Activated CD4-positive, alpha-beta memory T cell treated with anti-CD3 and anti-CD28 coated beads, Interleukin-2, amount 10 ng/mL, durations not matched to agents 7 days and 5 days (primary cell): ENCODE measurements at regions not wholly inside any gene's neighbourhood (a gene's known extent, or its start where the extent isn't known, plus 50 kb on each side); places are given as distances from the start of the nearest gene placed in this dataset.

Experiments
- CTCF ChIA-PET: fragments of 350-600 bp; sonication (Branson Sonifier 250); formaldehyde crosslinking; loops from one replicate; lab custom pipeline; 2021; ENCODE audit warnings: antibody characterized with exemption, inconsistent platforms; lab: Charles Lee
- POLR2A ChIA-PET: fragments of 350-600 bp; sonication (Branson Sonifier 250); formaldehyde crosslinking; loops from one replicate; lab custom pipeline; 2021; ENCODE audit warnings: antibody characterized with exemption; lab: Charles Lee
- DNase-seq: peaks from one replicate; pipeline ENCODE4 v3.0.0-alpha.2; 2020
- H3K27ac Mint-ChIP-seq: one replicate; pipeline ENCODE4 v1.8.0; 2021; ENCODE audit warnings: mild to moderate bottlenecking, mixed read lengths
- H3K27me3 Mint-ChIP-seq: one replicate; pipeline ENCODE4 v1.8.0; 2021; ENCODE audit warnings: mixed read lengths
- H3K36me3 Mint-ChIP-seq: one replicate; pipeline ENCODE4 v1.8.0; 2021; ENCODE audit warnings: low read depth, mixed read lengths
- H3K4me1 Mint-ChIP-seq: one replicate; pipeline ENCODE4 v1.8.0; 2021; ENCODE audit warnings: mixed read lengths
- H3K4me3 Mint-ChIP-seq: one replicate; pipeline ENCODE4 v1.8.0; 2021; ENCODE audit warnings: mild to moderate bottlenecking, mixed read lengths
- H3K9me3 Mint-ChIP-seq: one replicate; pipeline ENCODE4 v1.8.0; 2021; ENCODE audit warnings: mixed read lengths

DNA sequence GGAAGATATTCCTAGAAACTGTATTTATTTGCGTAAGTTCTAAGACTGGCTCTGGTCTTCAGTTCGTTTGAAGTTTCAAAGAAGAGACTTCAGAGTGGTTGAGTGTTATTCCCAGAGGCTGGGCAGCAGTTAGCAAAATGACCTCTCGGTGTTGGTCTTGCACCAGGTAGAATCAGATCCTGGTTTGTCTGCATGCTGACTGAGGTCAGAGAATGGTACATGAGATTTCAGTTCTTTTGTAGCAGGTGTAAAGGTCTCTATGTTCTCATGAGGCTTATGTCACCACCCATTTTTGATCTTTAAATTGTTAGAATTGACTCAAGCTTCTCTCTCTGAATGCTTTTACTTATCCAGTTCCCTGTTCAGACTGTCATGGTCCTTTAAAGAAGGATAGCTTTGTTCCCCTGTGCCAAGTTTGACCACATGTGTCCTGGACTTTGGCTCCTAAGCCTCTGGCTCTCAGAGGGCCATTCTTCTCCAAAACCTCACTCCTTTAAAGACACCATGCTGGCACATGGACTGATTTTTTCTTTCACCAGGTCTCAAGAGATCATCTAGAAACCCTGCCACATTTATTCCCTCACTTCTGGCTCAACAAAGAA, 355.8 kb upstream of the BOD1L1 start:
- peaks cover 3% of the 10 kb centered on the region for H3K9me3 Mint-ChIP-seq
- no peak overlapping the region for H3K27ac Mint-ChIP-seq
- CTCF ChIA-PET: no interaction called here
- no peaks in the 10 kb centered on the region for H3K36me3 Mint-ChIP-seq
- H3K4me1 Mint-ChIP-seq: no peaks in the 10 kb centered on the region
- no peak for DNase-seq
- POLR2A ChIA-PET: no interaction called here
- H3K4me3 Mint-ChIP-seq: no peak overlapping the region
- no peaks in the 10 kb centered on the region for H3K27me3 Mint-ChIP-seq

DNA sequence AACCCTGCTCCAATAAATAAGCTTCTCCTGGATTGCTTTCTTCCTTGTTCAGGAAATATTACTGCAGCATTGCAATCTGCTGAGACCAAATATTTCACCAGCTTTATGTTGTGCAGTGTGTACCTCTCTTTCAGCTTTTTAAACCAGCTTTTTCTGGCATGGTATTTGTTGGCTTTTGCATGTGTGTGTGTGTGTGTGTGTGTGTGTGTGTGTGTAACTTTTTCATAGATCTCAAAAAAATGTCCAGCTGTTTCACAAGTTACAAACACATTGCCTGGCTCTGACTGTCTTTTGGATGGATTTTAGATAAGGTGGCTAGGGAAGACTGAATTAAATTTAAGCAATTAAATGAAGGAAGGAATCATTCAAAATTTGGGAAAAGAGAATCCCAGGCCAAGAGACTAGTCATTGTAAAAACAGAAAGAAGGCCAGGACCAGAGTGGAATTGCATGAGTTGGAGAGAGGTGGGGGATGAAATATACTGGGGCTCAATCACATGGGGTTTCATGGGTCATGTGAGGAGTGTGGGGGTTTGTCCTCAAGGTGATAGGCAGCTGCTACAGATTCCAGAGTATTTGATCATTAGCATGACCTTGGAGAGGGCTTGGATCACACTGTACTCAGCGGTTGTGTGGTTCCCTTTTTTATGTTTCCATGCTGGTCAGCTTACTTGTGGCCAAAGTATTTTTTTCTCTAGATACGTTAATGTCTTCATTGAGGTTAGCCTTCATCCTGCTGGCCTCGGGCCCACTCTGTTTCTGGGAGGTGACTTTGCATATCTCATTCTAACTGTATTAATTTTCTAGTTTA, 357.7 kb upstream of the BOD1L1 start:
- POLR2A ChIA-PET: no interaction called here
- Mint-ChIP-seq H3K4me1 (no peaks in the 10 kb centered on the region), H3K9me3 (peaks cover 3% of the 10 kb centered on the region), H3K4me3 (no peak overlapping the region), H3K27me3 (no peaks in the 10 kb centered on the region), H3K36me3 (no peaks in the 10 kb centered on the region), H3K27ac (no peak overlapping the region)
- CTCF ChIA-PET: no interaction called here
- DNase-seq: no peak

DNA sequence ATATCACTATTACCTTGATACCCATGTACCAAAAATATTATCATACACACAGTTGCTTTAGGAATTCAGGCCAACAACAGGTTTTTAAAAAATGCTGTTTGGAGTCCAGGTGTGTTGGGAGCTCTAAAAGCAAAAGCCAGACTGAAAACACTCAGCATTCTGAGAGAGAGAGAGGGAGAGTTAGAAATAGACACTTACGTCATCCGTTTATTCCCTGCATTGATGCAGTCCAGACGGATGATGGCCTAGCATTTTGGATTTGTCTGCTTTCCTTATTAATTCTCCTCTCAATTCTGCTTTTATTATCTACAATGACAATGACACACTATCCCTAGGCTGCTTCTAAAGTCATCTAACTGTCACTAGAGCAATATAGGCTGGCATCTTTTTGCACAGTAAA, 358.3 kb upstream of the BOD1L1 start:
- Mint-ChIP-seq H3K36me3 (no peaks in the 10 kb centered on the region), H3K9me3 (peaks cover 3% of the 10 kb centered on the region), H3K27me3 (no peaks in the 10 kb centered on the region), H3K4me3 (no peak overlapping the region), H3K27ac (no peak overlapping the region), H3K4me1 (no peaks in the 10 kb centered on the region)
- ChIA-PET CTCF (no interaction called here), POLR2A (no interaction called here)
- DNase-seq: no peak

DNA sequence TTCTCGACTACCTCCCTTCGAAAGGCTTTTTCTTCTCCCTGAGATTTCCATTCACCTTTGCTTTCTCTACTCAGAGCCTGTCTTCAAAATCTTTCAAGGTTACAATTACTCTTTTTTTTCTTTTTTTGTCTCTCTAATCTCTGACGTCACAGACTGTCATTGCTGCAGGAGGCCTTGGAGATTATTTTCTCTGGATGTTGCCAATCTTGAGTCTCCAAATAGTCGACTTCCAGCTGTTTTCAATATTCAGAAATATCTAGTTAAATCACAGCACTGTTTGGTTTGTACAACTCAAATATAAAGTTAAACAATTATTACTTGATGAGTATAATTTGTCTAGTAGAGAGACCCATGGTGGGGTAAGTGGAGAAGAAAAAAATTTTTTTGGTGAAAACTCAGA, 359.0 kb upstream of the BOD1L1 start:
- Mint-ChIP-seq H3K36me3 (no peaks in the 10 kb centered on the region), H3K4me3 (no peak overlapping the region), H3K4me1 (no peaks in the 10 kb centered on the region), H3K27me3 (no peaks in the 10 kb centered on the region), H3K9me3 (peaks cover 3% of the 10 kb centered on the region), H3K27ac (no peak overlapping the region)
- ChIA-PET POLR2A (no interaction called here), CTCF (no interaction called here)
- no peak for DNase-seq

DNA sequence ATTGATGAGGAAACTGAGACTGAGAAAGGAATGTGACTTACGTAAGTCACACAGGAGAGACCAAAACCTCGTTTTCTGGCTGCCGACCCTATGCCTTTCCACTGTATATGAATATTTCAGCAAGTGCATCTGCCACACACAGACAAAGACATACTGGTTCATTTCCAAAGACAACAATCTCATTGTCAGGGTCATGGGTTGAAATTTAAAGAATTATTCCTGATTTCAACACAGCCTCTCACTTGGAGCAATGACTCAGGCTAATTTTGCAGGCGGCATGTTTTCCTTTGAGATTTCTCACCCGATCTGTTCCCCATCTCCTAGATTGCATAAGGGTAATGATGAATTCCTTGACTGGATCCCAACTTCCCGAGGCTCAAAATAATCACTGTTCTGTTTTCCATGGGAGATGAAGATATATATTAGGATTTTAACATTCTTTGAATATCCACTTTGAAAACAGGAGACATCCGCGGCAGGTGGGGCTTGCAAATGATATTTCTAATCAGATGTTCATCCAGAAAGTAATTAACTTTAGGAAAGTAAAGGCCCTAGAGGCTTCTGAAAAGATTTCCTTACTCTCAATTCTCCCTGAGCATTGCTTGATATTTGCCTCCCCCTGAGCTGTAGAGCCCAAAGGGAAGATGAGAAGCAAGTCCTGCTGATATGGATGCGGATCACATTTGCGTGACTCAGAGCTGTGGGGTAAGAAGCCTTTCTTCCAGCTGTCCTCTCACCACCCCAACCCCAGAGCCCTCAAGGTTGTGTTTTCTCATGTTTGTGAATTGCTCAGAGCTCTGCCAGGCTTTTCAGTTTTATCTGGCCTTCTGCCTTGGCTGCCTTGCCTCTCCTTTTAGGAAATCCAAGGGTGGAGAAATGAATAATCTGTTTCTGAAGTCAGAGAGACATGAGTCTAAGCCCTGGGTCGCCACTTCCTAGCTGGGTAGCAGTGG, 361.1 kb upstream of the BOD1L1 start:
- Mint-ChIP-seq H3K27me3 (no peaks in the 10 kb centered on the region), H3K9me3 (peaks cover 3% of the 10 kb centered on the region), H3K4me3 (no peak overlapping the region), H3K27ac (no peak overlapping the region), H3K4me1 (no peaks in the 10 kb centered on the region), H3K36me3 (no peaks in the 10 kb centered on the region)
- POLR2A ChIA-PET: no interaction called here
- CTCF ChIA-PET: no interaction called here
- no peak for DNase-seq

DNA sequence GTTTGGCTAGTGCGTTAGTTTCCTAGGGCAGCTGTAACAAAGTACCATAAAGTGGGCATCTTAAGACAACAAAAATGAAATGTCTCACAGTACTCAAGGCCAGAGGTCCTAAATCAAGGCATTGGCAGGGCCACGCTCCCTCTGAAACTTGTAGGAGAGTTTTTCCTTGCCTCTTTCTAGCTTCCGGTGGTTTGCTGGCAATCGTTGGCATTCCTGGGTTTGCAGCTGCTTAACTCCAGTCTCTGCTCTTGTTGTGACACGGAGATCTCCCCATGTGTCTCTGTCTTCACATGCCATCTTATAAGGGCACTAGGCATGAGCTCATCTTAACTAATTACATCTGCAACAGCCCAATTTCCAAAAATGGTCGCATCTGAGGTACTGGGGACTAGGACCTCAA, 362.0 kb upstream of the BOD1L1 start:
- Mint-ChIP-seq H3K27ac (no peak overlapping the region), H3K4me3 (no peak overlapping the region), H3K4me1 (no peaks in the 10 kb centered on the region), H3K9me3 (peaks cover 3% of the 10 kb centered on the region), H3K27me3 (no peaks in the 10 kb centered on the region), H3K36me3 (no peaks in the 10 kb centered on the region)
- CTCF ChIA-PET: no interaction called here
- POLR2A ChIA-PET: no interaction called here
- no peak for DNase-seq

DNA sequence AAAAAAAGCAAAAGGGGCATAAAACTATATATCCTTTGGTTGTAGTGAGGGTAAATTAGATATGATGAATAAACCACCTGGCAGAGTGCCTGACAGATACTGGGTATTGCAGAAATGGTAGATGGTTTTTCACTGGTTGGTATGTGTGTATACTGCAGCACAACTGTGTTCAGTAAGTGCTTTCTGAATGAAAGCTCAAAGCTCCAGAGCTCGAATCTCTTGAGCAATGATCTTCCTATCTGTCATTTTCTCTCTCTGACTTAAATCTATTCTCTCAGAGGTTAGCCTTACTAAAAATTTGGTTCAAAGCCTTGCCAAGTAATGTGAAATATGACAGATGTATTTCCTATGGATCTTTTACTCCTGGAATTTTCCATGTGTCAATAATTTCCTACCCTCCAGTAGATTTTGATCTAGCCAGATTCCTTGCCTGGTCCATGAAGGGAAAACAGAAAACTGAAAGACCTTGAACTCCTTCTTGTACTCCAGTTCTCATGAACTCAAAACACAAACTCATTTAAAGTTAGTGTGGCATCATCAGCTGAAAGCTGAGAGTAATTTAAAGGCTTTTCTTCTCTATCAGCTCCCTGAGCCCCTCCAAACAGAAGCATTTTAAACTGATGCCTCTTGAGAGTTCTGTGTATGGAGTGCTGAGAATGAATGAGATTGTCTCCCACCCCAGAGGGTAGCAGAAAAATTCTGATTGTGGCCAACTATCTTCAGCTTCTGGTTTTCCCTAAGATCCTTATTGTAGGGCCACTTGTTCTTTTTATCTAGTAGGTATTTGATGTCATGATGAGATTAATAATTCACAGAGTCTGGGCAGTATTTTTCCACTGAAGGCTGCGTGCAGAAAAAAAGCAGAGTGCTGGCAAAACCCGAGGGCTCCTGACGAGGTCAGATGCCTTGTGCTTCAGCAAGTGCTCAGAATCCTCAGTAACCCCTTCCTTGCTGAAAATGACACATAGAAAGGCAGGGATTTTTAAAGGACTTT, 363.4 kb upstream of the BOD1L1 start:
- H3K4me3 Mint-ChIP-seq: no peak overlapping the region
- H3K9me3 Mint-ChIP-seq: no peaks in the 10 kb centered on the region
- H3K27me3 Mint-ChIP-seq: no peaks in the 10 kb centered on the region
- POLR2A ChIA-PET: no interaction called here
- no peaks in the 10 kb centered on the region for H3K4me1 Mint-ChIP-seq
- DNase-seq: no peak
- CTCF ChIA-PET: no interaction called here
- no peak overlapping the region for H3K27ac Mint-ChIP-seq
- no peaks in the 10 kb centered on the region for H3K36me3 Mint-ChIP-seq

DNA sequence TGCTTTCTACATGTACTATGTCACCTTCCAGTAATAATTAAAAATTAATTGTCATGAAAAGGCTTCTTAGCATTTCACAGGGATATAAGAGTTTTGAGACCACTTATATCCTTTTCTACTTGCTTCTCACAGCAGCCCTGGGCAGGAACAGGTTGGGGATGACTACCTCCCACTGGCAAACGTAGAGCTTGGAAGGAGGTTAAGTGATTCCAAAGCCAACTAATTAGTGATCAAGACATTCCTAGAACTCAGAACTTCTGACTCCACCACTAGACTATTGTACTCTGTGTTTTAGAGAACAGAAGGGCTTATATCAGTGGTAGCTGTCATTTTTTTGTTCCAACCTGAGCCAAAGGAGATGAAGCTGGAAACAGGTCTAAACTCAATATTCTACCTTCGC, 364.5 kb upstream of the BOD1L1 start:
- no peak overlapping the region for H3K4me3 Mint-ChIP-seq
- H3K27ac Mint-ChIP-seq: no peak overlapping the region
- CTCF ChIA-PET: no interaction called here
- no peaks in the 10 kb centered on the region for H3K27me3 Mint-ChIP-seq
- H3K36me3 Mint-ChIP-seq: no peaks in the 10 kb centered on the region
- H3K4me1 Mint-ChIP-seq: no peaks in the 10 kb centered on the region
- POLR2A ChIA-PET: no interaction called here
- H3K9me3 Mint-ChIP-seq: no peaks in the 10 kb centered on the region
- no peak for DNase-seq

DNA sequence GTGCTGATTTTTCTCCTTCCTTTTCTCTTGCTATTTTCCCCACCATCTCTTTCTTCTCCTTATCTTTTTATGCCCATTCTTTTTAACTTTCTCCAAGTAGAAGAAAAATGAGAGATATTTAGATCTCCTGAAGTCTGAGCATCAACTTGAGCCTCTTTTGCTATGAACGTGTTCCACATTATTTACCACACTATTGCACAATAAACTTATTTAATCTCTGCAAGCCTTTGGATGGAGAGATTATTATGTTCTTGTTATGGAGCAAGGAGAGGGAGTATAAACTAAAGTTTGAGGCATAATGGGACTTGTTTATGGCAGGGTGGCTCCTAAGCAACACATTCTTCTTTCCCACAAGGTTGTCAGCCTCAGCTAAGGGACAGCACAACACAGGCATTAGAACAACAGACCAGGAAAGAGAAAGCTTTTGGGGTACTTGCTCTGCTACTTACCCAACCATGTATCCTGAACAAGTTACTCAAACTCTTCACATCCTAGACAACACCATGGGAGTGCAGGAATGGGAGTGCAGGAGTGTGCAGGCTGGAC, 365.5 kb upstream of the BOD1L1 start:
- CTCF ChIA-PET: no interaction called here
- no peaks in the 10 kb centered on the region for H3K36me3 Mint-ChIP-seq
- H3K4me3 Mint-ChIP-seq: no peak overlapping the region
- no peak overlapping the region for H3K27ac Mint-ChIP-seq
- H3K4me1 Mint-ChIP-seq: no peaks in the 10 kb centered on the region
- POLR2A ChIA-PET: no interaction called here
- DNase-seq: no peak
- H3K27me3 Mint-ChIP-seq: no peaks in the 10 kb centered on the region
- no peaks in the 10 kb centered on the region for H3K9me3 Mint-ChIP-seq

DNA sequence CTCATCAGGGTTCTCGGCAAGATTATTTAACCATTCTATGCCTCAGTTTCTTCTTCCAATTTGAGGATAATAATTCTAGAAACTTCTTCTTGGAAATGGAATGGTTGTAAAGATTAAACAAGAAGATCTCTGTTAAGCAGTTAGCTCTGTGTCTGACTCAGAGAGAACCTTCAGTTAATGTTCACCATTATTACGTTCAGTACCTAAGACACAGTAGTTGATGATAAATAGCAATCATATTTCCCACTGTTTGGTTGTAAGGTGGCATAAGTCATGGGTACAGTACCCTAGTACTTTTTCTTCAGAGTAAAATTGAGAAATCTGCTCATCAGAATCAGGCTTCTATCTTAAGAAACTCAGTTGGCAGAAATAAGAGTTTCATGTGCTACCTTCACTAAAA, 366.5 kb upstream of the BOD1L1 start:
- Mint-ChIP-seq H3K27ac (no peak overlapping the region), H3K27me3 (no peaks in the 10 kb centered on the region), H3K4me1 (no peaks in the 10 kb centered on the region), H3K4me3 (no peak overlapping the region), H3K9me3 (no peaks in the 10 kb centered on the region), H3K36me3 (no peaks in the 10 kb centered on the region)
- CTCF ChIA-PET: interaction anchor here (0.6 kb wide), 1 partner anchor 218 kb away, joined by 3 read pairs; no protein-coding TSS in a partner anchor
- POLR2A ChIA-PET: no interaction called here
- no peak for DNase-seq

DNA sequence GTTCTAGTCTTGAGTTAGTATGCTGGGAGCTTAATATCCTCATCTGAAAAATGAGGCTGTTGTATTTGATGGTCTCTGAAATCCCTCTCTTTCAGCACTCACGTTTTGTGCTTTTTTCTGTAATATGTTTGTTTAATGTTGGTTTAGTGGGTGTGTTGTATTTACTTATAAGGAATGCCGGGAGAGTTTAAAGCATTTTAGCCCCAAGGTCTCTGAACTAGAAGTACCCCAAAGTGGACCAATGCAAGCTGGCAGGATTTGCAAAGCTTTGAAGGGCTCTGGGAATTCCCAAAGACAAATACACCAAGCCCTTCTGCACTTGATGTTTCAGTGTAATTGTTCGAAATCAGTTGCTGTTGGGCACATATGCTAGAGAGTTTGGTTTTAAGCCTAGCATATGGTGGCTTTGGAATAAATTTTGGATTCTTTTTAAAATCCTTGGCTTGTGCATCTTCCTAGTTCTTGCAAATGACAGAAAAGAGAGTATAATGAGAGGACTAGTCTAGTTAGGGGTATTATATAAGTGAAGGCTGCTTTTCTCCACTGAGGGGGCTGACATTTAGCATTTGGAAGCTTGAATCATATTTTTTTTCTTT, 371.4 kb upstream of the BOD1L1 start:
- POLR2A ChIA-PET: no interaction called here
- Mint-ChIP-seq H3K9me3 (peaks cover 14% of the 10 kb centered on the region), H3K4me1 (no peaks in the 10 kb centered on the region), H3K36me3 (no peaks in the 10 kb centered on the region), H3K27me3 (no peaks in the 10 kb centered on the region), H3K4me3 (no peak overlapping the region), H3K27ac (no peak overlapping the region)
- CTCF ChIA-PET: no interaction called here
- DNase-seq: no peak
